ENCODE measurements at regions not wholly inside any gene's neighbourhood (a gene's known extent, or its start where the extent isn't known, plus 50 kb on each side); places are given as distances from the start of the nearest gene placed in this dataset.

GRCh38 chr4:28146191-28146590 lies 1285.5 kb downstream of the STIM2 start:
- TF ChIP-seq CTCF (conservative IDR thresholded peaks at IDR 0.05; ENCODE audit: low read depth, low read length) = no peak
- H3K4me3 ChIP-seq (ENCODE audit: low read depth, low read length) = no peak overlapping the region
- DNase-seq (ENCODE audit: low read depth) = no peak

DNA sequence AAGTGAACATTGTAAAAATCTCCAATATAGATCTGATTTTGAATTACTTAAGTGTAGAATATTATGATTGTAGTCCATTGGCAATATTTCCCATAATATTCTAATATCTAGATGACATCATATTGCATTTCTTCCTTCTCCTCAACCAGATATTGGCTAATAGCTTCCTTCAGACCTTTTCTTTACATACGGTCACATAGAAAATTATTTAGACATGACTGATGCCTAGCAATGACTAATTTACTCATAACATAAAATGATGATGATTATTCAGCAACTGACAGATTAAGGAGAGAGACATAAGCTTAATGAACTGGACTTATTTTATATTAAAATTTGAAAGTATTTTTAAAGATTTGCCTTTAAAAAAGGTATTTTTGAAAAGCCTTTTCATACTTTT lies 1287.6 kb downstream of the STIM2 start:
- no peak for DNase-seq (ENCODE audit: low read depth)
- H3K4me3 ChIP-seq (ENCODE audit: low read depth, low read length) = no peak overlapping the region
- TF ChIP-seq CTCF (conservative IDR thresholded peaks at IDR 0.05; ENCODE audit: low read depth, low read length) = no peak

GRCh38 chr4:28149762-28150161 lies 1289.1 kb downstream of the STIM2 start:
- H3K4me3 ChIP-seq (ENCODE audit: low read depth, low read length) = no peak overlapping the region
- no peak for DNase-seq (ENCODE audit: low read depth)
- TF ChIP-seq CTCF (conservative IDR thresholded peaks at IDR 0.05; ENCODE audit: low read depth, low read length) = no peak

DNA sequence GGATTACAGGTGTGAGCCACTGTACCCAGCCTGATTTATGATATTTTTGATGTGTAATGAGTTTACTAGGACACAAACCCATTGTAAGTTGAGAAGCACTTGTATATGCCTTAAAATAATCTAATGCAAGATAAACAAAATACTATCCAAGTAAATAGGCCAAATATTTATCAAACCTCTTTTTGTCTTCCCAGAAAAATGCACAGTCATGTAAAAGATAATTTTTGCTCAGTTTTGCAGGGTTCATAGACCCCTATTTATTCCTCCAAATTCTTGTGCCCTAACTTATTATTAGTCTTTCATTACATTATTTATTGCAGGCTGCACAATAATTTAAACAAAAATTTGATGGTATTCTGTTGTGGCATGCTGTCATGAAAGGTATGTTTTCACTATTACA lies 1290.7 kb downstream of the STIM2 start:
- TF ChIP-seq CTCF (conservative IDR thresholded peaks at IDR 0.05; ENCODE audit: low read depth, low read length) = no peak
- H3K4me3 ChIP-seq (ENCODE audit: low read depth, low read length) = no peak overlapping the region
- no peak for DNase-seq (ENCODE audit: low read depth)

- no peak for TF ChIP-seq CTCF (conservative IDR thresholded peaks at IDR 0.05; ENCODE audit: low read depth, low read length)
- no peak for DNase-seq (ENCODE audit: low read depth)
- H3K4me3 ChIP-seq (ENCODE audit: low read depth, low read length) = no peak overlapping the region
These were observed 1306.8 kb downstream of the STIM2 start for GRCh38 chr4:28167411-28167810.

DNA sequence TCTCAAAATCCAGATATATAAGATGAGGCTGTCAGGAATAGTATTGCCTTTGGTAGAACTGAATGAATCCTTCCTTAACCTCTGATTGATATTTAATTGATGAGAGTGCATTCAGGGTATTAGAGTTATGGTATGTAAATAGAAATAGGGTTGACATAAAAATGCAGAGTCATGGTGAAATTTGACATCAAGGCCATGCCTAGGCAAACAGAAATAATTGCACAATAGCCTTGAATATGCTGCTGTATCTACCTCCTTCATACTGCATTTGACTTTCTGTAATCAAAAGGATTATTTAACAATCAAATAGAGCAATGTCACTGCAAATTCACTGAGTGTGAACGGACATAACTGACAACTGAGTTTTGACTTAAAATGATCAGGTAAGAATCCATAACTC lies 1316.3 kb downstream of the STIM2 start:
- no peak for TF ChIP-seq CTCF (conservative IDR thresholded peaks at IDR 0.05; ENCODE audit: low read depth, low read length)
- H3K4me3 ChIP-seq (ENCODE audit: low read depth, low read length) = no peak overlapping the region
- no peak for DNase-seq (ENCODE audit: low read depth)

- no peak overlapping the region for H3K4me3 ChIP-seq (ENCODE audit: low read depth, low read length)
- no peak for DNase-seq (ENCODE audit: low read depth)
- no peak for TF ChIP-seq CTCF (conservative IDR thresholded peaks at IDR 0.05; ENCODE audit: low read depth, low read length)
These were observed 1317.0 kb downstream of the STIM2 start for GRCh38 chr4:28177641-28178040.
